SK-N-SH (cell line): ENCODE measurements at regions not wholly inside any gene's neighbourhood (a gene's known extent, or its start where the extent isn't known, plus 50 kb on each side); places are given as distances from the start of the nearest gene placed in this dataset.

Experiments used
- CTCF ChIA-PET: fragments of 300-600, 350-600 bp; formaldehyde crosslinking; extraction: SDS; loops from one replicate; lab custom pipeline; 2021; lab: Yijun Ruan, JAX
- POLR2A ChIA-PET: fragments of 350-600 bp; sonication (Branson Sonifier 250); formaldehyde crosslinking; extraction: SDS; loops from one replicate; lab custom pipeline; 2020; ENCODE audit warnings: antibody characterized with exemption, inconsistent platforms; lab: Yijun Ruan, JAX
- DNase-seq: peaks from one replicate; pipeline ENCODE4 v3.0.0; 2012
- H2AFZ ChIP-seq: fragments of 200-600 bp; sonication (generic); 2 replicates; pipeline ENCODE4 v1.8.1; 2016; ENCODE audit warnings: antibody characterized with exemption, mild to moderate bottlenecking, low read depth
- H3F3A ChIP-seq: fragments of 200-600 bp; sonication (generic); replicated peaks from 2 replicates; pipeline ENCODE3; 2016; ENCODE audit warnings: antibody characterized with exemption, mild to moderate bottlenecking; ENCODE audit not compliant: insufficient read depth
- H3K27ac ChIP-seq, 2 experiments: fragments of 200-500 bp in 1 of 2; fragments of 200-600 bp in 1 of 2; sonication (Bioruptor generic) in 1 of 2; sonication (generic), shearing (Covaris generic) in 1 of 2; 2 replicates each; pipeline versions ENCODE4 v1.5.1 to v1.6.1; 2014 to 2016; ENCODE audit warnings: low read depth in 2 of 2, inconsistent platforms in 1 of 2, low read length in 1 of 2, mild to moderate bottlenecking in 1 of 2, mixed read lengths in 1 of 2
- H3K27me3 ChIP-seq: fragments of 200-600 bp; sonication (generic), shearing (Covaris generic); 2 replicates; pipeline ENCODE4 v1.6.1; 2016; ENCODE audit warnings: mixed run types; ENCODE audit not compliant: insufficient read depth
- H3K36me3 ChIP-seq, 2 experiments: fragments of 200-500 bp in 1 of 2; fragments of 200-600 bp in 1 of 2; sonication (Bioruptor generic) in 1 of 2; sonication (generic) in 1 of 2; replicated peaks in 1 of 2; 2 replicates each; pipeline versions ENCODE3 to v1.5.1; 2014 to 2016; ENCODE audit warnings: low read length in 1 of 2, mild to moderate bottlenecking in 1 of 2; ENCODE audit not compliant: insufficient read depth in 2 of 2, control insufficient read depth in 1 of 2
- H3K4me1 ChIP-seq, 2 experiments: fragments of 200-500 bp in 1 of 2; fragments of 200-600 bp in 1 of 2; sonication (Bioruptor generic) in 1 of 2; sonication (generic), shearing (Covaris generic) in 1 of 2; 2 replicates each; pipeline versions ENCODE4 v1.5.1 to v1.6.1; 2014 to 2016; ENCODE audit warnings: low read depth in 1 of 2, low read length in 1 of 2, mixed run types in 1 of 2; ENCODE audit not compliant: insufficient read depth in 2 of 2, control insufficient read depth in 1 of 2
- H3K4me2 ChIP-seq: fragments of 200-600 bp; sonication (generic), shearing (Covaris generic); 2 replicates; pipeline ENCODE4 v1.6.1; 2017; ENCODE audit warnings: mixed run types
- H3K4me3 ChIP-seq, 2 experiments: fragments of 200-500 bp in 1 of 2; fragments of 200-600 bp in 1 of 2; sonication (Bioruptor generic) in 1 of 2; sonication (generic), shearing (Covaris generic) in 1 of 2; 2 replicates each; pipeline versions ENCODE4 v1.5.1 to v1.8.1; 2014 to 2016; ENCODE audit warnings: low read depth in 2 of 2, inconsistent platforms in 1 of 2, low read length in 1 of 2, mild to moderate bottlenecking in 1 of 2, mixed read lengths in 1 of 2, moderate library complexity in 1 of 2
- H3K79me2 ChIP-seq: fragments of 200-600 bp; sonication (generic); 2 replicates; pipeline ENCODE4 v1.8.1; 2017; ENCODE audit warnings: mild to moderate bottlenecking; ENCODE audit not compliant: insufficient read depth
- H3K9ac ChIP-seq: fragments of 200-600 bp; sonication (generic); 2 replicates; pipeline ENCODE4 v1.6.1; 2017; ENCODE audit warnings: mixed run types
- H3K9me2 ChIP-seq: fragments of 200-600 bp; sonication (generic); 2 replicates; pipeline ENCODE4 v1.6.1; 2017; ENCODE audit warnings: mixed run types
- H3K9me3 ChIP-seq: fragments of 200-600 bp; sonication (generic); 2 replicates; pipeline ENCODE4 v1.6.1; 2017; ENCODE audit warnings: mixed run types, mild to moderate bottlenecking, moderate library complexity
- H4K20me1 ChIP-seq: fragments of 200-600 bp; sonication (generic); 2 replicates; pipeline ENCODE4 v1.6.1; 2017; ENCODE audit warnings: mild to moderate bottlenecking, mixed run types; ENCODE audit not compliant: insufficient read depth
- CHD2 ChIP-seq: fragments of 150-350 bp; IDR thresholded peaks from 2 replicates; pipeline ENCODE4 v1.6.1; 2018; ENCODE audit warnings: low read length; ENCODE audit not compliant: partially characterized antibody
- EZH2phosphoT487 ChIP-seq: fragments of 200-600 bp; sonication (generic); IDR thresholded peaks from 2 replicates; pipeline ENCODE4 v1.6.1; 2017; ENCODE audit warnings: low read depth, mixed run types, mild to moderate bottlenecking, antibody characterized with exemption, moderate library complexity, borderline replicate concordance
- FOXJ3 ChIP-seq: sonication (generic); formaldehyde crosslinking; IDR thresholded peaks from 2 replicates; pipeline ENCODE4 v1.5.1; 2020; ENCODE audit warnings: mild to moderate bottlenecking, missing genetic modification reagents
- FOXM1 ChIP-seq: IDR thresholded peaks from 2 replicates; pipeline ENCODE4 v1.4.0; 2012; ENCODE audit warnings: low read depth, mild to moderate bottlenecking
- GATA2 ChIP-seq: sonication (generic); formaldehyde crosslinking; IDR thresholded peaks from 2 replicates; pipeline ENCODE4 v1.5.0; 2020; ENCODE audit warnings: mild to moderate bottlenecking, missing genetic modification reagents
- JUND ChIP-seq: IDR thresholded peaks from 2 replicates; pipeline ENCODE4 v1.4.0; 2012
- MEF2A ChIP-seq: IDR thresholded peaks from 2 replicates; pipeline ENCODE4 v1.4.0; 2012; ENCODE audit warnings: low read depth, borderline replicate concordance
- NFIC ChIP-seq: IDR thresholded peaks from 2 replicates; pipeline ENCODE4 v1.4.0; 2012; ENCODE audit warnings: borderline replicate concordance
- PBX3 ChIP-seq: IDR thresholded peaks from 2 replicates; pipeline ENCODE4; 2012
- RAD21 ChIP-seq: IDR thresholded peaks from 2 replicates; pipeline ENCODE4 v1.6.1; 2012; ENCODE audit warnings: mild to moderate bottlenecking, low read length
- RCOR1 ChIP-seq: fragments of 150-350 bp; IDR thresholded peaks from 2 replicates; pipeline ENCODE4 v1.6.1; 2017; ENCODE audit warnings: antibody characterized with exemption, low read length
- REST ChIP-seq: IDR thresholded peaks from 2 replicates; pipeline ENCODE4 v1.6.1; 2012; ENCODE audit warnings: mild to moderate bottlenecking, low read depth, low read length, moderate library complexity
- RFX5 ChIP-seq: IDR thresholded peaks from 2 replicates; pipeline ENCODE4 v1.6.1; 2012; ENCODE audit warnings: mild to moderate bottlenecking, improper control_type of control experiment, low read length
- RXRA ChIP-seq: IDR thresholded peaks from 2 replicates; pipeline ENCODE4 v1.4.0; 2012; ENCODE audit warnings: low read depth, mild to moderate bottlenecking, borderline replicate concordance
- SIN3A ChIP-seq: IDR thresholded peaks from 2 replicates; pipeline ENCODE4 v1.6.1; 2012; ENCODE audit warnings: low read depth, mild to moderate bottlenecking, low read length, moderate library complexity, borderline replicate concordance
- SMC3 ChIP-seq: IDR thresholded peaks from 2 replicates; pipeline ENCODE4 v1.6.1; 2012; ENCODE audit warnings: low read depth, low read length, improper control_type of control experiment
- TAF1 ChIP-seq: IDR thresholded peaks from 2 replicates; pipeline ENCODE4 v1.6.1; 2012; ENCODE audit warnings: low read depth, mild to moderate bottlenecking, low read length, moderate library complexity, borderline replicate concordance
- TCF12 ChIP-seq: IDR thresholded peaks from 2 replicates; pipeline ENCODE4 v1.4.0; 2012
- TEAD4 ChIP-seq: IDR thresholded peaks from 2 replicates; pipeline ENCODE4 v1.4.0; 2012; ENCODE audit warnings: mild to moderate bottlenecking, borderline replicate concordance; ENCODE audit not compliant: insufficient read depth
- WGBS: methylation state at CpG from one replicate; pipeline ENCODE4 v1.1.6; 2017; ENCODE audit warnings: low lambda C conversion rate; 5-methylcytosine and 5-hydroxymethylcytosine counted together
- small RNA-seq, 7 experiments: library from RNA; depleted of rRNA; stranded (forward); fragments of <200 nt; gene quantifications; one replicate each; pipeline ENCODE3, GENCODE V24; 2012
- TF ChIP-seq, protein P1 (sequence below): IDR thresholded peaks from 2 replicates; pipeline ENCODE4 v1.4.0; 2012; ENCODE audit warnings: low read depth, borderline replicate concordance

DNA sequence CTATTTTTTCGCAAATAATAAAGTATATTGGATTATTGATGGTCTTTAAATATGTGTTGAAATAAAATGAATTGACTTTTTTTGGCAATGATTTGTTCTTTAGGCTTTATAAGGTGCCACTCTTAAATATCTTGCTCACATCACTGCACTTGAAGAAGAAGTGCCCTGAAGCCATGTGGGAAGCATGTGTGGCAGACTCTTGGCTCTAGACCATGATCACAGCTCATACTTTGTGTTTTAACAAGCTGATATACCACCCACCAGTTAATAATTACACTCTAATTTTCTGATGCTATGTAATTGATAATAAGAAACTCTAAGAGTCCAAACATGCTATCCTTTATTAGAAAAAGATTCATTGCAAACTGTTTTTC lies 52.1 kb upstream of the TGFBR2 start (continued):
- TF ChIP-seq REST: no peak

DNA sequence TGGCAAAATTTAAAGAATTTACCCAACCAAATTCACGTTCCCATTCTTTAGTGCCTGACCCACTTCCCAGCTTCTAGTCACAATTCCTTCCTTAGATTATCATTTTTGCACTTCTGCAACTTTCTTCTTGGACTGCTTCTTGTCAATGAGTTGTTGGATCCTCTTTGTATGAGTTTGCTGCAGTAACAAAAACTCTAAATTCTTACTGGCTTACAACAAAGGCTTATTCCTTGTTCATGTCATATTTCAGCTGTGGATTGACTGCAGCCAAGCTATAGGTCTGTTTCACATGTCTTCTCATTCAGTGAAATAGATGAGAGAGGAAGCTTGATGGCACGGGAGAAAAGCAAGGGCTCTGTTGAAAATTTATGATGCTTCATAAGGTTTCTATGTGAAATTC lies 50.4 kb upstream of the TGFBR2 start:
- DNase-seq: no peak
- Histone ChIP-seq H3K27me3 (no peaks in the 10 kb centered on the region), H3K27ac (no peak overlapping the region), H2AFZ (no peak overlapping the region), H3K9ac (no peak overlapping the region), H3K9me2 (no peaks in the 10 kb centered on the region), H3K4me2 (no peak overlapping the region), H3F3A (no peaks in the 10 kb centered on the region), H3K4me3 (no peak overlapping the region), H3K79me2 (no peaks in the 10 kb centered on the region), H3K36me3 (no peaks in the 10 kb centered on the region), H4K20me1 (no peaks in the 10 kb centered on the region), H3K9me3 (no peaks in the 10 kb centered on the region), H3K4me1 (peaks cover 0 to 5% of the 10 kb centered on the region in 2 experiments; a peak in 2 of 4 replicates)
- ChIA-PET CTCF (interaction anchor here (1.6 kb wide), 1 partner anchor 137 kb away, joined by 5 read pairs; no protein-coding TSS in a partner anchor), POLR2A (no interaction called here)
- WGBS: 84% methylated on average over 2 of the region's 2 CpGs
- TF ChIP-seq FOXM1 (no peak), MEF2A (no peak), RFX5 (no peak), RXRA (no peak), TCF12 (no peak), FOXJ3 (no peak), SMC3 (no peak), JUND (no peak), RAD21 (no peak), TAF1 (no peak), PBX3 (no peak), TEAD4 (no peak), EZH2phosphoT487 (no peak), CHD2 (no peak), RCOR1 (no peak), NFIC (no peak), GATA2 (CRISPR knock-in tag) (no peak), SIN3A (no peak)
- TF ChIP-seq, protein P1, sequence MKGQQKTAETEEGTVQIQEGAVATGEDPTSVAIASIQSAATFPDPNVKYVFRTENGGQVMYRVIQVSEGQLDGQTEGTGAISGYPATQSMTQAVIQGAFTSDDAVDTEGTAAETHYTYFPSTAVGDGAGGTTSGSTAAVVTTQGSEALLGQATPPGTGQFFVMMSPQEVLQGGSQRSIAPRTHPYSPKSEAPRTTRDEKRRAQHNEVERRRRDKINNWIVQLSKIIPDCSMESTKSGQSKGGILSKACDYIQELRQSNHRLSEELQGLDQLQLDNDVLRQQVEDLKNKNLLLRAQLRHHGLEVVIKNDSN: no peak

Small RNA genes in the stretch of these regions (small RNA-seq; reads per million reads assigned to genes)
- gene RF01848: 0 reads per million in 7 experiments
